M059J (cell line): ENCODE measurements at regions not wholly inside any gene's neighbourhood (a gene's known extent, or its start where the extent isn't known, plus 50 kb on each side); places are given as distances from the start of the nearest gene placed in this dataset.
"Not testable (repeated sequence)": the region's sequence is repeated elsewhere in the genome, so short reads cannot be mapped to it uniquely, and the experiment has no call there.

Experiments
- DNase-seq: peaks from one replicate; pipeline ENCODE4 v3.0.0-alpha.2; 2012; ENCODE audit warnings: low read depth

GRCh38 chr5:87195616-87196015 lies 72.1 kb upstream of the RASA1 start:
- peak; percentile 6 for DNase-seq

GRCh38 chr5:87198010-87198409 lies 69.7 kb upstream of the RASA1 start:
- DNase-seq, result no peak

GRCh38 chr5:87199246-87199645 lies 68.4 kb upstream of the RASA1 start:
- DNase-seq, result not testable (repeated sequence)

GRCh38 chr5:87199704-87200103 lies 68.0 kb upstream of the RASA1 start:
- DNase-seq, result peak; percentile 10

GRCh38 chr5:87210076-87210475 lies 57.6 kb upstream of the RASA1 start:
- DNase-seq, result no peak

GRCh38 chr5:87210743-87211142 lies 56.9 kb upstream of the RASA1 start:
- no peak for DNase-seq

GRCh38 chr5:87211676-87212075 lies 56.0 kb upstream of the RASA1 start:
- DNase-seq, result no peak

- not testable (repeated sequence) for DNase-seq
Observed at GRCh38 chr5:87212183-87212582, 55.5 kb upstream of the RASA1 start.

- not testable (repeated sequence) for DNase-seq
Observed at GRCh38 chr5:87217480-87217879, 50.2 kb upstream of the RASA1 start.
